ENCODE measurements at regions not wholly inside any gene's neighbourhood (a gene's known extent, or its start where the extent isn't known, plus 50 kb on each side); places are given as distances from the start of the nearest gene placed in this dataset.
"Not testable (repeated sequence)": the region's sequence is repeated elsewhere in the genome, so short reads cannot be mapped to it uniquely, and the experiment has no call there.

- Histone ChIP-seq H3K9me2 (ENCODE audit: insufficient read depth) (no peaks in the 10 kb centered on the region), H3K36me3 (ENCODE audit: low read depth) (no peaks in the 10 kb centered on the region), H2AFZ (no peak overlapping the region), H3K27me3 (replicated peaks; ENCODE audit: insufficient read depth) (no peaks in the 10 kb centered on the region), H4K20me1 (ENCODE audit: insufficient read depth) (no peaks in the 10 kb centered on the region), H3K4me3 (no peak overlapping the region), H3K4me2 (ENCODE audit: unreplicated experiment) (no peak overlapping the region), H3K27ac (no peak overlapping the region), H3K79me2 (ENCODE audit: insufficient read depth) (no peaks in the 10 kb centered on the region), H3K4me1 (ENCODE audit: insufficient read depth) (no peaks in the 10 kb centered on the region), H3F3A (ENCODE audit: insufficient read depth) (no peaks in the 10 kb centered on the region), H3K9me3 (ENCODE audit: low read depth) (no peaks in the 10 kb centered on the region), H3K9ac (no peak overlapping the region)
- in situ Hi-C loops (cut with MboI) = no loop called here
- no peak for TF ChIP-seq EZH2phosphoT487 (IDR thresholded peaks at IDR 0.05; ENCODE audit: insufficient read depth, low read depth)
- TF ChIP-seq EZH2 (IDR thresholded peaks at IDR 0.05; ENCODE audit: insufficient read depth, poor library complexity, severe bottlenecking) = no peak
- DNase-seq = no peak
- WGBS, 2 experiments (ENCODE audit: low coverage in 1 of 2, low lambda C conversion rate in 2 of 2, missing lambda C conversion rate in 2 of 2) = 64 to 76% methylated on average over 2 of the region's 2 CpGs
Observed at GRCh38 chr7:79653136-79653631, 199.7 kb upstream of the MAGI2 start.

- Histone ChIP-seq H3K79me2 (ENCODE audit: insufficient read depth) (no peaks in the 10 kb centered on the region), H3K4me1 (ENCODE audit: insufficient read depth) (no peaks in the 10 kb centered on the region), H3K27ac (no peak overlapping the region), H3K4me2 (ENCODE audit: unreplicated experiment) (no peak overlapping the region), H3K4me3 (no peak overlapping the region), H3K36me3 (ENCODE audit: low read depth) (no peaks in the 10 kb centered on the region), H3F3A (ENCODE audit: insufficient read depth) (no peaks in the 10 kb centered on the region), H4K20me1 (ENCODE audit: insufficient read depth) (no peaks in the 10 kb centered on the region), H3K9me2 (ENCODE audit: insufficient read depth) (no peaks in the 10 kb centered on the region), H3K9ac (no peak overlapping the region), H3K27me3 (replicated peaks; ENCODE audit: insufficient read depth) (no peaks in the 10 kb centered on the region), H2AFZ (no peak overlapping the region), H3K9me3 (ENCODE audit: low read depth) (no peaks in the 10 kb centered on the region)
- no peak for DNase-seq
- TF ChIP-seq EZH2phosphoT487 (IDR thresholded peaks at IDR 0.05; ENCODE audit: insufficient read depth, low read depth) = no peak
- in situ Hi-C loops (cut with MboI) = no loop called here
- WGBS, 2 experiments (ENCODE audit: low coverage in 1 of 2, low lambda C conversion rate in 2 of 2, missing lambda C conversion rate in 2 of 2) = 86 to 90% methylated on average over 2 of the region's 2 CpGs
Observed at GRCh38 chr7:79652619-79653018, 199.2 kb upstream of the MAGI2 start.

- in situ Hi-C loops (cut with MboI) = no loop called here
- no peaks in the 10 kb centered on the region for H3K9me3 ChIP-seq (ENCODE audit: low read depth)
- no peaks in the 10 kb centered on the region for H3K79me2 ChIP-seq (ENCODE audit: insufficient read depth)
- 87% methylated on average over 8 of the region's 8 CpGs for WGBS, 2 experiments (ENCODE audit: low coverage in 1 of 2, low lambda C conversion rate in 2 of 2, missing lambda C conversion rate in 2 of 2)
- no peak overlapping the region for H3K4me3 ChIP-seq
- no peak for DNase-seq
- H4K20me1 ChIP-seq (ENCODE audit: insufficient read depth) = no peaks in the 10 kb centered on the region
- H3K27ac ChIP-seq = no peak overlapping the region
- no peak overlapping the region for H3K4me2 ChIP-seq (ENCODE audit: unreplicated experiment)
- H3K27me3 ChIP-seq (replicated peaks; ENCODE audit: insufficient read depth) = no peaks in the 10 kb centered on the region
- H3K36me3 ChIP-seq (ENCODE audit: low read depth) = no peaks in the 10 kb centered on the region
- no peaks in the 10 kb centered on the region for H3K4me1 ChIP-seq (ENCODE audit: insufficient read depth)
- H2AFZ ChIP-seq = no peak overlapping the region
- no peak overlapping the region for H3K9ac ChIP-seq
- no peaks in the 10 kb centered on the region for H3F3A ChIP-seq (ENCODE audit: insufficient read depth)
- 0 out of 2 replicates have a peak, but pooled peaks cover 7% of the 10 kb centered on the region for H3K9me2 ChIP-seq (ENCODE audit: insufficient read depth)
- TF ChIP-seq EZH2 (IDR thresholded peaks at IDR 0.05; ENCODE audit: insufficient read depth, poor library complexity, severe bottlenecking) (no peak), EZH2phosphoT487 (IDR thresholded peaks at IDR 0.05; ENCODE audit: insufficient read depth, low read depth) (no peak)
Observed at GRCh38 chr7:79647711-79648110, 194.2 kb upstream of the MAGI2 start.

GRCh38 chr7:79646278-79646677 is 192.8 kb upstream of the MAGI2 start:
- H3F3A ChIP-seq (ENCODE audit: insufficient read depth) = no peaks in the 10 kb centered on the region
- H2AFZ ChIP-seq = no peak overlapping the region
- H3K9ac ChIP-seq = no peak overlapping the region
- no peaks in the 10 kb centered on the region for H3K4me1 ChIP-seq (ENCODE audit: insufficient read depth)
- in situ Hi-C loops (cut with MboI) = no loop called here
- 95 to 98% methylated on average over 4 of the region's 4 CpGs for WGBS, 2 experiments (ENCODE audit: low coverage in 1 of 2, low lambda C conversion rate in 2 of 2, missing lambda C conversion rate in 2 of 2)
- H3K9me3 ChIP-seq (ENCODE audit: low read depth) = no peaks in the 10 kb centered on the region
- no peaks in the 10 kb centered on the region for H3K36me3 ChIP-seq (ENCODE audit: low read depth)
- H3K27ac ChIP-seq = no peak overlapping the region
- H3K4me2 ChIP-seq (ENCODE audit: unreplicated experiment) = no peak overlapping the region
- H3K9me2 ChIP-seq (ENCODE audit: insufficient read depth) = 0 out of 2 replicates have a peak, but pooled peaks cover 7% of the 10 kb centered on the region
- TF ChIP-seq EZH2phosphoT487 (IDR thresholded peaks at IDR 0.05; ENCODE audit: insufficient read depth, low read depth) (no peak), EZH2 (IDR thresholded peaks at IDR 0.05; ENCODE audit: insufficient read depth, poor library complexity, severe bottlenecking) (no peak)
- H3K4me3 ChIP-seq = no peak overlapping the region
- H4K20me1 ChIP-seq (ENCODE audit: insufficient read depth) = no peaks in the 10 kb centered on the region
- no peaks in the 10 kb centered on the region for H3K79me2 ChIP-seq (ENCODE audit: insufficient read depth)
- H3K27me3 ChIP-seq (replicated peaks; ENCODE audit: insufficient read depth) = no peaks in the 10 kb centered on the region
- no peak for DNase-seq

- Histone ChIP-seq H3K27ac (no peak overlapping the region), H3K4me1 (ENCODE audit: insufficient read depth) (no peaks in the 10 kb centered on the region), H3K27me3 (replicated peaks; ENCODE audit: insufficient read depth) (no peaks in the 10 kb centered on the region), H3F3A (ENCODE audit: insufficient read depth) (no peaks in the 10 kb centered on the region), H3K9me2 (ENCODE audit: insufficient read depth) (no peaks in the 10 kb centered on the region), H3K36me3 (ENCODE audit: low read depth) (no peaks in the 10 kb centered on the region), H3K4me3 (no peak overlapping the region), H3K9me3 (ENCODE audit: low read depth) (no peaks in the 10 kb centered on the region), H3K4me2 (ENCODE audit: unreplicated experiment) (no peak overlapping the region), H2AFZ (no peak overlapping the region; the same call in 1 of the 2 replicates), H4K20me1 (ENCODE audit: insufficient read depth) (no peaks in the 10 kb centered on the region), H3K9ac (no peak overlapping the region), H3K79me2 (ENCODE audit: insufficient read depth) (no peaks in the 10 kb centered on the region)
- TF ChIP-seq EZH2 (IDR thresholded peaks at IDR 0.05; ENCODE audit: insufficient read depth, poor library complexity, severe bottlenecking) (no peak), EZH2phosphoT487 (IDR thresholded peaks at IDR 0.05; ENCODE audit: insufficient read depth, low read depth) (no peak)
- no peak for DNase-seq
- in situ Hi-C loops (cut with MboI) = no loop called here
Observed at GRCh38 chr7:79636849-79637248, 183.4 kb upstream of the MAGI2 start.

GRCh38 chr7:79625921-79626320 is 172.5 kb upstream of the MAGI2 start:
- H3K4me2 ChIP-seq (ENCODE audit: unreplicated experiment); H2AFZ ChIP-seq; H3K36me3 ChIP-seq (ENCODE audit: low read depth); H3K4me1 ChIP-seq (ENCODE audit: insufficient read depth); H4K20me1 ChIP-seq (ENCODE audit: insufficient read depth); in situ Hi-C loops (cut with MboI); DNase-seq; H3K4me3 ChIP-seq; H3K79me2 ChIP-seq (ENCODE audit: insufficient read depth); H3K9me2 ChIP-seq (ENCODE audit: insufficient read depth); H3K27ac ChIP-seq; H3K9ac ChIP-seq; H3K27me3 ChIP-seq (replicated peaks; ENCODE audit: insufficient read depth); H3K9me3 ChIP-seq (ENCODE audit: low read depth); H3F3A ChIP-seq (ENCODE audit: insufficient read depth): not testable (repeated sequence)

Measured in GM23248 (cell line).